HG03060 (cell line): ENCODE measurements at regions not wholly inside any gene's neighbourhood (a gene's known extent, or its start where the extent isn't known, plus 50 kb on each side); places are given as distances from the start of the nearest gene placed in this dataset.
"Not testable (repeated sequence)": the region's sequence is repeated elsewhere in the genome, so short reads cannot be mapped to it uniquely, and the experiment has no call there.

ENCODE experiments used
- ATAC-seq: cut with Tn5 transposase; IDR thresholded peaks from one replicate; pipeline ENCODE4 v1.9.1; 2021; ENCODE audit warnings: low read depth, moderate number of reproducible peaks; ENCODE audit not compliant: unreplicated experiment

- no peak for ATAC-seq
Observed at GRCh38 chr4:29908276-29908675, 811.9 kb upstream of the PCDH7 start.

DNA sequence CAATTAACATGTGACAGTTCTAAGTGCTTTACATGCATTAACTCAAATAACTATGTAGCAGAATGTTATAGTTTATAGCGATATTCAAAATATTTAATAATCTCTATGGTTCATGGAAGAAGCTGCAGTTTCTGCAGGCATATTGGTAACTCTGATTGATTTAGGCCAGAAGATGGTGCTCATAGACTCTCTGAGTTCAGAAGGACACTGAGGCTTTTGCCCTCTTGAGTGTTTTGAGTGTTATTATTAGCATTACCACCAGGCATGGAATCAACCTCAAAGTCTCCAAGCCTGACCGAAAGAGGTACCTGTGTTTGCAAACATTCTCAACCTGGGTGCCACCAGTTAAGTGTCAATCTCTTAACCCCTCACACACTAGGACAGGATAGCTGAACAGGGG is 792.3 kb upstream of the PCDH7 start:
- no peak for ATAC-seq

DNA sequence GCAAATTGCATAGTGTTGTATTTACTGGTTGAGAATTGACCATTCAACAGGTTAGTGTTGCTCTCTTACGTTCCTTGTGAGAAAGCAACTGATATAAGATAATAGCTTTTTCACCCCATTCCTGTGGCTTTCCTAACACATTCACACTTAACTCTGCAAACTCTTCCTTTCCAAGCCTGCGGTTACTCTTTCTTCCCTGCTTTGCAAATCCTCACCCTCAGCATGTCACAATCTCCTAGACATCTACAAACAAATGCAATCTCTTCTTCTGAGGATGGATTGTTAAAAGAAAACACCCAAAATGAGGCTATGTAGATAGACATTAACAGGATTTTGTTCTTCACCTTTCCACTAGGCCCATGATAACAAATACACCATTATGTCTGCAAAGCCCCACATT is 771.7 kb upstream of the PCDH7 start:
- no peak for ATAC-seq

DNA sequence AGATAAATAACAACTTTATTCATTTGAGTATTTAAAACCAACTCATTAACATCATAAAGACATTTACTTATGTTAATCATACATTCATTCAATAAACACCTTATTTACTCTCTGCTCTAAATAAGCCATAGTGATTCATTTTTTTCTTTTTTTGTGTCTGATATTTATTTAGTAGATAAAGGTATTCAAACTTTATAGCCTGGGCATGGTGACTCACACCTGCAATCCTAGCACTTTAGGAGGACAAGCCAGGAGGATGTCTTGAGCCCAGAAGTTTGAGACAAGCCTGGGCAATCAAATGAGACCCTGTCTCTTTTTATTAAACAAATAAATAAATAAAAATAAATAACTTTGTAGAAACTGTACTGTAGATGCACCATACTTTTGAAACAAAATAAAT is 771.3 kb upstream of the PCDH7 start:
- ATAC-seq, result no peak

DNA sequence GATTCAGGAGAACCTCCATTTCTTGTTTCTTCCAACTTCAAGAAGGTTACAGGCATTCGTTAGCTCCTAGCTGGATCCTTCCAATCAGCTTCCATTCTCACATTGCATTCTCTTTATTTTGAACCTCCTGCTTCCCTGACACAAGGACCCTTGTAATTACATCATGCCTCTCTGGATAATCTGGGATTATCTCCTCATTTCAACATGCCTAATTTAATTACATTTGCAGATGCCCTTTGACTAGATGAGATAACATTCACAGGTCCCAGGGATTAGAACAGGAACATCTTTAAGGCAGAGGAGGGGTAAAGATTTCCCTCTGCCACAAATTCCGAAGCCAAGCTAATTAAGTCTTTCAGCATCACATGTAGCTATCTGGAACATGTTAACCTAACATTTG is 753.8 kb upstream of the PCDH7 start:
- no peak for ATAC-seq

DNA sequence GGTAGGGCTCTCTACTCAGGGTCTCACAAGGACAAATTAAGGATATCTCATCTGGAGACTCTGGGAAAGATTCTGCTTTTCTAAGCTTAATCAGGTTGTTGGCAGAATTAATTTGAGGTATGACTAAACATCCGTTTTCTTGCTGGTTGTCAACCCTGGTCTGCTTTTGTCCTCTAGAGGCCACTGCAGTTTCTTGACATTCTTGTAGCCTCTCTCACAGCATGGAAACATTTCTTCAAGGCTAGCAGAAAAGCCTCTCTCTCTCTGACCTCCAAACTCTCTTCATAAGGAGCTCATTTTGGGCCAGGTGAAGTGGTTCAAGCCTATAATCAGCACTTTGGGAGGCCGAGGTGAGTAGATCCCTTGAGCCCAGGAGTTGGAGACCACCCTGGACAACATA is 749.5 kb upstream of the PCDH7 start:
- no peak for ATAC-seq

DNA sequence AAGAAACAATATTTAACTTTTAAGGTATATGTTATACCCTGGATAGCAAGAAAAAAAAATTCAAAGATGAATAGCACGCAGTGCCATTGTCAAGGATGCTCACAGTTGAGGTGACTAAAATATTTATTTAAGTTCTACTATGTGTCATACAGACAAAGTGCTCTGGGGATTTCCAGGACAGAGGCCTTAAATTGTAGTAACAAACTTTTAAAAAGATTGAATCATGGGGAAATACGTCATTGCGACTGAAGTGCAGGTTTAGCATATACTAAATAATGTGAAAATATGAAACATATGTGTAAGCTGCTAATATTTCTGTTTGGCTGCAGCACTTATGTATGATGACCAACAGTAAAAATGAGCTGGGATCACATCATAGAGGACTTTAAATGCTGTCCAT is 748.0 kb upstream of the PCDH7 start:
- ATAC-seq, result no peak

- ATAC-seq, result no peak
Observed at GRCh38 chr4:29983890-29984289, 736.3 kb upstream of the PCDH7 start.

DNA sequence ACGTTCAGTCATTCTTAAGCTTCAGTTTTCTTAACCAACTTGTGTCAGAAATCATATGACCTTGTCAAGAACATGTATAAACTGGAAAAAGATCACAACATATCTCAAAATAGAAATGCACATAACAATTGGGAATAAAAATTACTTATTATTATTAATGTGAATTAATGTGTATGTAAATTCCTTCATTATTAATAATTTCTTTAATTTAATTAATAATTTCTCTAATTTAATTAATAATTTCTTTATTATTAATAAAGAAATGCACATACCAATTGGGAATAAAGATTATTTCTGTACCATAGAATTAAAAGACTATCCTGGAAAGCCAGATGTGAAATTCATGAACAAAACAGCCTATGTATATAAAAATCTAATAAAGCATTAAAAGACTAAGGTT is 718.5 kb upstream of the PCDH7 start:
- no peak for ATAC-seq

GRCh38 chr4:30002341-30002740 is 717.8 kb upstream of the PCDH7 start:
- no peak for ATAC-seq

DNA sequence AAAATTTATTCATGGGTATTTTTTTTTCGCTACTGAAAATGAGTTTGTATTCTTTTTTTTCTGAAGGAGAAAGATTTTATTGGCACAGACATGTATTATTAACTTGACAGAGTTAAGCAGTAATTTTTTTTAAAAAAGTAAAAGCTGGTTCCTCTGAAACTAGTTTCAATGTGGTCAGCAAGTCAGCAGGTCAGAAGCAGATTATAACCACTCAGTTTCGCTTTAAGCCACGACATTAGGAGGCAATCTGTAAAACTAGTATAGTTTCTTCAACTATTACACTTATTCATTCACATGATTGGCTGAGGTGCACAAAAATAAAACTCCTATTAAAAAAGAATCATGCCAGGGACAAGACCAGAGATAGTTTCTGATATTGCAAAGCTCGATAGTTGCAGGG is 714.2 kb upstream of the PCDH7 start:
- no peak for ATAC-seq

DNA sequence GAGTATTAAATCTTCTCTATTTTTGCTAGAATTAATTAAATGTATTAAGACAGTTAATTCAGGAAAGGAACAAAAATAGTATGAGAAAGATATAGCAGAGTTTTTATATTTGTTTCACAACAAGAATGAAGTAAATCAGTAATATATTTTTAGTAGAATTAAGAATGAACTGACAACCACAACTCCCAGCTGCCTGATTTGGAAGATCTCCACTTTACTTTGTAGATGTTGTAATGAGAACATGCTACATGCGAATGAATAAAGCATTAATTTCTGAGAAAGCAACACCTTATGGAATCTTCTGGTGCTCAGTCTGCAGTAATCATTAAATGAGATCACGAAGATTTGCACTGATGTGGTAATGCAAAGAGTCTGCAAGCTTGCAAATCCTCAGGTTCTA is 695.6 kb upstream of the PCDH7 start:
- no peak for ATAC-seq

DNA sequence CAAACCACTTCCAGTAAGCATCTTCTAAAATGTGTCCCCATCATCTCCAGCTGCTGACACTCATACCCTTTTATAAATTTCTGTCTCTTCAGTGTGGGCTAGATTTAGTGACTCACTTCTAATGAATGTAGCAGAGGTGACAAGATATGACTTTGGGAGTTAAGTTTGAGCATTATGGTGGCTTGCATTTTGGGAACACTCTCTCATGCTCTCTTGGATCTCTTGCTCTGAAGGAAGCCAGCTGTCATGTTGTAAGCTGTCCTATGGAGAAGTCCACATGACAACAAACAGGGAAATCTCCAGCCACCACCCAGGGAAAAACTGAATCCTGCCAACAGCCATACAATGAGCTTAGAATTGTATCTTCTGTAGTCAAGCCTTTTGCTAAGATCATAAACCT is 691.3 kb upstream of the PCDH7 start:
- no peak for ATAC-seq

GRCh38 chr4:30056016-30056766 is 664.0 kb upstream of the PCDH7 start:
- ATAC-seq, result no peak

DNA sequence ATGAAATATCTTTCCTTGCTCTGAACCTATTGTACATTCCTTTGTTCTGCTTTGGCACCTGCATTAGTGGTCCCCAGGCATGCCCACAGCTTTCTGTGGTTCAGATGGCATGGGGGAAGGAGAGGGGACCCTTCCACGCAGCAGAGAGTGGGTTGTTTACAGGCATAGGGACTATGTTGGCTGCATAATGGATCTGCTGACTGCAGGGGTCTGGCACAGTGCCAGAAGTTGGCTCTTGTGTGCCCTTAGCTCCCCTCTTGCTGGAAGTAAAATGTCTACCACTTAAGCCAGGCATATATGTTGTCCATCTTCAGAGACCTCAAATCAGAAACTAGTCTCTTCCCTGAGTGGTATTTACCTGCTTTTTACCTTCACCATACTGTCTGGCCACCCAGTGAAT is 651.9 kb upstream of the PCDH7 start:
- no peak for ATAC-seq

- no peak for ATAC-seq
Observed at GRCh38 chr4:30073011-30073710, 647.0 kb upstream of the PCDH7 start.

DNA sequence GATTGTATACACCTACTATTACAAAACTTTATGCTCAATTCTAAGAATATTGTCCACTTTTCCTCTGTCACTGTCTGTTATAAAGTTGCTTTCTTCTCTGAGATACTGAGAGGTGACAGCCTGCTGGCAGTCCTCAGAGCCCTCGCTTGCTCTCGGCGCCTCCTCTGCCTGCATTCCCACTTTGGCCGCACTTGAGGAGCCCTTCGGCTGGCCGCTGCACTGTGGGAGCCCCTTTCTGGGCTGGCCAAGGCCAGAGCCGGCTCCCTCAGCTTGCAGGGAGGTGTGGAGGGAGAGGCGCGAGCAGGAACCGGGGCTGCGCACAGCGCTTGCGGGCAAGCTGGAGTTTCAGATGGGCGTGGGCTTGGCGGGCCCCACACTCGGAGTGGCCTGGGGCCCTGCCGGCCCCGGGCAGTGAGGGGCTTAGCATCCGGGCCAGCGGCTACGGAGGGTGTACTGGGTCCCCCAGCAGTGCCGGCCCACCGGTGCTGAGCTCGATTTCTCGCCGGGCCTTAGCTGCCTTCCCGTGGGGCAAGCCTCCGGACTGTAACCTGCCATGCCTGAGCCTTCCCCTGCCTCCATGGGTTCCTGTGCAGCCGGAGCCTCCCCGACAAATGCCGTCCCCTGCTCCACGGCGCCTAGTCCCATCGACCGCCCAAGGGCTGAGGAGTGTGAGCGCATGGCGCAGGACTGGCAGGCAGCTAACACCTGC is 627.6 kb upstream of the PCDH7 start:
- not testable (repeated sequence) for ATAC-seq

- ATAC-seq, result no peak
Observed at GRCh38 chr4:30094887-30095286, 625.3 kb upstream of the PCDH7 start.

GRCh38 chr4:30103455-30103854 is 616.7 kb upstream of the PCDH7 start:
- no peak for ATAC-seq

- no peak for ATAC-seq
Observed at GRCh38 chr4:30116401-30116800, 603.8 kb upstream of the PCDH7 start.

DNA sequence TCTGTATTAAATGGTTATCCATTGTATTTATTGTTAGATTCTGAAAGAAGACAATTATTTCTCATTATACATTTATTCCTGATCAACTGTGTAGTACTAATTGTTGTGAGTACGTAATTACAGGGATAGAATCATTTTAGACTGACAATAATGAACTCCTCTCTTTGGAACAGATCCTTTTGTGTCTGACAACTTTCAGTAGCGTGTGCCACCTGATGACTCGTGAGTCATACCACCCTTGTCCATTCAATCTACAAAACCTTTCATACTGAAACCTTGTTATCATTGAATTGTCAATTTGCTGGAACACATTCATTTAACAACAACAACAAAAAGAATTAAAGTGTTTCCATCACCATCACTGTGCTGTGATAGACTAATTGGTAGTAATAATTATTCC is 602.7 kb upstream of the PCDH7 start:
- ATAC-seq, result no peak

GRCh38 chr4:30122711-30123110 is 597.5 kb upstream of the PCDH7 start:
- ATAC-seq, result no peak
